Neuronal stem cell (in vitro differentiated cells): ENCODE measurements at regions not wholly inside any gene's neighbourhood (a gene's known extent, or its start where the extent isn't known, plus 50 kb on each side); places are given as distances from the start of the nearest gene placed in this dataset.
A peak's percentile ranks its signal among the peaks of the same experiment; 100 is the strongest.

Experiments used
- DNase-seq: peaks from one replicate; pipeline ENCODE4 v3.0.0-alpha.2; 2013; ENCODE audit warnings: low spot score
- H2AFZ ChIP-seq: one replicate; pipeline ENCODE4 v1.6.1; 2013; ENCODE audit warnings: mild to moderate bottlenecking, low read length, inconsistent platforms
- H2AK5ac ChIP-seq: 2 replicates; pipeline ENCODE4 v1.6.1; 2013; ENCODE audit warnings: low read depth, mild to moderate bottlenecking, inconsistent platforms, low read length, moderate library complexity, mixed read lengths
- H2BK120ac ChIP-seq: 2 replicates; pipeline ENCODE4 v1.6.1; 2013; ENCODE audit warnings: low read depth, mild to moderate bottlenecking, inconsistent platforms, low read length, moderate library complexity, mixed read lengths
- H2BK12ac ChIP-seq: one replicate; pipeline ENCODE4 v1.6.1; 2013; ENCODE audit warnings: low read length, inconsistent platforms
- H2BK15ac ChIP-seq: 2 replicates; pipeline ENCODE4 v1.6.1; 2013; ENCODE audit warnings: mild to moderate bottlenecking, low read length, inconsistent platforms, mixed read lengths
- H2BK5ac ChIP-seq: one replicate; pipeline ENCODE4 v1.6.1; 2013; ENCODE audit warnings: inconsistent platforms, mild to moderate bottlenecking, low read length, moderate library complexity
- H3K14ac ChIP-seq: one replicate; pipeline ENCODE4 v1.6.1; 2013; ENCODE audit warnings: low read length, inconsistent platforms
- H3K18ac ChIP-seq: 2 replicates; pipeline ENCODE4 v1.6.1; 2013; ENCODE audit warnings: low read length, inconsistent platforms
- H3K23ac ChIP-seq: 2 replicates; pipeline ENCODE4 v1.6.1; 2013; ENCODE audit warnings: low read depth, mild to moderate bottlenecking, mixed read lengths, low read length, inconsistent platforms; ENCODE audit not compliant: poor library complexity
- H3K27ac ChIP-seq: replicated peaks from 3 replicates; pipeline ENCODE4 v1.5.1; 2013; ENCODE audit warnings: low read length, inconsistent platforms
- H3K27me3 ChIP-seq, 3 experiments: 2 replicates each; pipeline ENCODE4 v1.6.1; 2013; ENCODE audit warnings: low read length in 3 of 3, mild to moderate bottlenecking in 2 of 3, inconsistent platforms in 1 of 3, low read depth in 1 of 3, mixed read lengths in 1 of 3, moderate library complexity in 1 of 3; ENCODE audit not compliant: control insufficient read depth in 3 of 3, insufficient read depth in 3 of 3
- H3K36me3 ChIP-seq, 2 donors: replicated peaks in 1 of 2; 2 replicates each; pipeline ENCODE4 v1.6.1; 2013; ENCODE audit warnings: low read length in 2 of 2; ENCODE audit not compliant: control insufficient read depth in 2 of 2, insufficient read depth in 2 of 2
- H3K4ac ChIP-seq: 2 replicates; pipeline ENCODE4 v1.6.1; 2013; ENCODE audit warnings: inconsistent platforms, mild to moderate bottlenecking, low read length, moderate library complexity
- H3K4me1 ChIP-seq, 2 donors: 1 replicate in 1 of 2; 2 replicates in 1 of 2; pipeline ENCODE4 v1.6.1; 2013; ENCODE audit warnings: low read length in 2 of 2, low read depth in 1 of 2; ENCODE audit not compliant: control insufficient read depth in 2 of 2, insufficient read depth in 1 of 2
- H3K4me2 ChIP-seq: one replicate; pipeline ENCODE4 v1.6.1; 2013; ENCODE audit warnings: mild to moderate bottlenecking, low read length, inconsistent platforms; ENCODE audit not compliant: insufficient read depth, poor library complexity, severe bottlenecking
- H3K4me3 ChIP-seq, 2 donors: 2 replicates each; pipeline ENCODE4 v1.5.1; 2013; ENCODE audit warnings: low read length in 2 of 2, mild to moderate bottlenecking in 2 of 2, inconsistent platforms in 1 of 2, moderate library complexity in 1 of 2
- H3K79me1 ChIP-seq: one replicate; pipeline ENCODE4 v1.6.1; 2013; ENCODE audit warnings: low read depth, mild to moderate bottlenecking, inconsistent platforms, low read length, moderate library complexity
- H3K9ac ChIP-seq: one replicate; pipeline ENCODE4 v1.6.1; 2013; ENCODE audit warnings: mild to moderate bottlenecking, low read depth, low read length, inconsistent platforms; ENCODE audit not compliant: poor library complexity
- H3K9me3 ChIP-seq, 2 donors: replicated peaks in 1 of 2; 2 replicates each; pipeline versions ENCODE3 to v1.6.1; 2013; ENCODE audit warnings: low read length in 2 of 2, mild to moderate bottlenecking in 2 of 2, inconsistent platforms in 1 of 2, low read depth in 1 of 2, mixed read lengths in 1 of 2, moderate library complexity in 1 of 2; ENCODE audit not compliant: control insufficient read depth in 2 of 2, insufficient read depth in 1 of 2
- H4K8ac ChIP-seq: one replicate; pipeline ENCODE4 v1.6.1; 2013; ENCODE audit warnings: low read depth, mild to moderate bottlenecking, inconsistent platforms, low read length, moderate library complexity
- H4K91ac ChIP-seq: one replicate; pipeline ENCODE4 v1.6.1; 2013; ENCODE audit warnings: low read length, low read depth, mild to moderate bottlenecking, inconsistent platforms; ENCODE audit not compliant: poor library complexity
- WGBS, 2 donors: extraction: QIAGEN DNeasy Blood & Tissue Kit; methylation state at CpG; one replicate each; pipeline ENCODE4 v1.1.7; 2013; ENCODE audit warnings: missing lambda C conversion rate in 2 of 2, mixed read lengths in 1 of 2; ENCODE audit not compliant: insufficient read length in 2 of 2, insufficient replicate concordance in 1 of 2; ENCODE audit errors: extremely low coverage in 2 of 2; 5-methylcytosine and 5-hydroxymethylcytosine counted together

- Histone ChIP-seq H2AFZ (no peak overlapping the region), H2BK15ac (no peak overlapping the region), H4K91ac (no peak overlapping the region), H3K9me3 (no peaks in the 10 kb centered on the region), H3K4me3 (no peak overlapping the region), H3K4me2 (no peak overlapping the region), H2AK5ac (no peak overlapping the region), H2BK5ac (no peak overlapping the region), H3K27ac (no peak overlapping the region), H3K23ac (no peak overlapping the region), H3K36me3 (no peaks in the 10 kb centered on the region), H3K18ac (no peak overlapping the region), H3K79me1 (no peaks in the 10 kb centered on the region), H3K27me3 (no peaks in the 10 kb centered on the region), H3K4ac (no peak overlapping the region), H3K14ac (no peak overlapping the region), H3K9ac (no peak overlapping the region), H4K8ac (no peak overlapping the region), H2BK12ac (no peak overlapping the region), H2BK120ac (no peak overlapping the region), H3K4me1 (peaks cover 0 to 3% of the 10 kb centered on the region in 2 donors)
- no CpG with 5 or more reads among the region's 3 CpGs for WGBS, 2 donors
- DNase-seq: no peak
These were observed 657.5 kb downstream of the RFPL4B start for GRCh38 chr6:113004470-113005270.

DNA sequence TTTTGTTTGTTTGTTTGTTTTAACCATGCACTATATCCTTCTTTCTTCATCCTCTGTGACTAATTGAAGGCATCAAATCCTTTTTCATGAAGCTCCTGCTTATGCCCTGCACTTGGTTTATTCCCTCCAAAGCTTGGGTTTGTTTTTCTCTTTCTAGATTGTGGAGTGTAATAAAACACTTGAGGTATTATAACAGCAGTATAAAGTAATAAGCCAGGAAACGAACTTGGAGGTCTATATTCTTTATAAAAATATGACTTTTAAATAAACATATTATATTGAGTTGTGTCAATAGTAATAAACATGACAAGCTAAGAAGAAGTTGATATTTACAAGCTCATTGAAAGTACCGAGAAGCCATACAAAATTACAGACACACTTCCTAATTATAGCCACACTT, 659.4 kb downstream of the RFPL4B start:
- no peak for DNase-seq
- no peak overlapping the region for H3K27ac ChIP-seq
- no peak overlapping the region for H4K8ac ChIP-seq
- no peak overlapping the region for H2BK15ac ChIP-seq
- no peaks in the 10 kb centered on the region for H3K9me3 ChIP-seq
- H3K4me1 ChIP-seq: peaks cover 0 to 3% of the 10 kb centered on the region in 2 donors
- H3K14ac ChIP-seq: no peak overlapping the region
- H3K4me3 ChIP-seq: no peak overlapping the region
- H3K9ac ChIP-seq: no peak overlapping the region
- H3K36me3 ChIP-seq: no peaks in the 10 kb centered on the region
- H2AK5ac ChIP-seq: no peak overlapping the region
- no peaks in the 10 kb centered on the region for H3K79me1 ChIP-seq
- peak overlapping the region; percentile 24 for H2AFZ ChIP-seq
- H3K27me3 ChIP-seq: no peaks in the 10 kb centered on the region
- no peak overlapping the region for H3K4me2 ChIP-seq
- no peak overlapping the region for H3K23ac ChIP-seq
- WGBS, 2 donors: no CpG with 5 or more reads among the region's 2 CpGs
- H2BK5ac ChIP-seq: no peak overlapping the region
- H3K18ac ChIP-seq: no peak overlapping the region
- H2BK120ac ChIP-seq: no peak overlapping the region
- H4K91ac ChIP-seq: no peak overlapping the region
- no peak overlapping the region for H3K4ac ChIP-seq
- H2BK12ac ChIP-seq: no peak overlapping the region

DNA sequence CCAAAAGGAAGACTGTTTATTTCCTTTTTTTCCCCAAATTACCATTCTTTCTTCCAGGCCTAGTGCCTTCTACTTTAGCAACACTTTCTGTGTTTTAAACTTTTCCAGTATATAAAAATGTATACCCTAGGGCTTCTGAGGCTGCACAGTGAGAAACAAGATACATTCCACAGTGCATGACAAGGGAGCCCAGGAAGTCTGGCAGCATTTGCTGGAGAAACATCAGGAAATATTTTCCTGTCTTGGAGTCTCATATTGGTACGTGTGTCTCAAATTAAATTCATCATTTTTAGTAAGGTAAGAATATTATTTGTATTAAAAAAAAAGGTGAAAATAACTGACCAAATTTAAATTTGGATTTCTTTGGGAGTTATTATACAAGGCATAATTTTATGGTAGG, 662.6 kb downstream of the RFPL4B start:
- DNase-seq: no peak
- Histone ChIP-seq H2BK5ac (no peak overlapping the region), H2AK5ac (no peak overlapping the region), H3K4me3 (no peak overlapping the region), H3K9me3 (no peaks in the 10 kb centered on the region), H3K14ac (no peak overlapping the region), H2AFZ (peak overlapping the region; percentile 44), H3K18ac (no peak overlapping the region), H3K27me3 (no peaks in the 10 kb centered on the region), H4K91ac (no peak overlapping the region), H3K4me1 (no peaks in the 10 kb centered on the region), H2BK15ac (no peak overlapping the region), H3K4ac (no peak overlapping the region), H2BK12ac (no peak overlapping the region), H3K79me1 (no peaks in the 10 kb centered on the region), H4K8ac (no peak overlapping the region), H2BK120ac (no peak overlapping the region), H3K9ac (no peak overlapping the region), H3K23ac (no peak overlapping the region), H3K27ac (no peak overlapping the region), H3K4me2 (no peak overlapping the region), H3K36me3 (no peaks in the 10 kb centered on the region)
- WGBS, 2 donors: no CpG with 5 or more reads among the region's 1 CpG

DNA sequence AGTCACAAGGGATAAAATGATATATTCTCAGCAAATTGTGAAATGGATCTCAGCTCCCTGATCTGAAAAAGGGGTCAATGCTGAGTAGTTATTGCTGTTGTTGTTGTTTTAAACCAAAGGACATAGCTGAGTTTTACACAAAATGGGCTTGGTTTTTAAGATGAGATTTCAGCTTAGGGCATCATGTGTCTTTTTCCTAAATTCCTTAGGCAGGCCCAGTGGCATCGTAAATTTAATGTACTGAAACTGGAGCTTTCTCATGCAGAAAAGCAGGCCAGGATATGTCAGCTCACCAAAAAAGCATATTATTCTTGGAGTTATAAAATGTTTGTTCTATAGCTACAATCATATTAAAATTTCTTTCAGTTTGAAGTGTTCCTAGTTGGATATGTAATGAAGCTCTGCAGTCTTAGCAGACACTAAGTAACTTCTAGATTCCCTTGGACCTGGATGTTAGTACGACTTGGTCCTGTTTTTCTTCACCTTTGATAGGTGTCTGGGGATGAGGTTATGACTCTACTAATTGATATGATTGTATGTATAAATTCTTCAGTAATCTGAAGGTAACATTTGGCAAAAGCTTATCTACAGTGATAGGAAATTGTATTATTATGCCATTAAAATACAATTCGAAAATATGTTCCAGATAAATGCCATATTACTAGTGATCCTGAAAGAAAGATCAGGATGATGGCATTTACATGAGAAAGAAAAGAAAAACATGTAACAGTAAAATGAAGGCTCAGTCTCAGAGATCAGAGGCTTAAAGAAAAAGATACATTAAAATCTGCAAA, 663.3 kb downstream of the RFPL4B start:
- H2BK120ac ChIP-seq: no peak overlapping the region
- H3K9ac ChIP-seq: no peak overlapping the region
- H3K14ac ChIP-seq: no peak overlapping the region
- H3K4me3 ChIP-seq: no peak overlapping the region
- H4K8ac ChIP-seq: no peak overlapping the region
- no peaks in the 10 kb centered on the region for H3K27me3 ChIP-seq
- no peaks in the 10 kb centered on the region for H3K36me3 ChIP-seq
- no peaks in the 10 kb centered on the region for H3K4me1 ChIP-seq
- no peak overlapping the region for H2BK5ac ChIP-seq
- no peak overlapping the region for H2BK15ac ChIP-seq
- no peak overlapping the region for H3K27ac ChIP-seq
- WGBS, 2 donors: no CpG with 5 or more reads among the region's 3 CpGs
- no peak for DNase-seq
- H4K91ac ChIP-seq: no peak overlapping the region
- no peaks in the 10 kb centered on the region for H3K79me1 ChIP-seq
- no peak overlapping the region for H2AK5ac ChIP-seq
- no peak overlapping the region for H3K23ac ChIP-seq
- no peak overlapping the region for H2AFZ ChIP-seq
- H3K4ac ChIP-seq: no peak overlapping the region
- H3K18ac ChIP-seq: no peak overlapping the region
- no peak overlapping the region for H3K4me2 ChIP-seq
- H3K9me3 ChIP-seq: no peaks in the 10 kb centered on the region
- H2BK12ac ChIP-seq: no peak overlapping the region
